H4 (cell line): ENCODE measurements at regions not wholly inside any gene's neighbourhood (a gene's known extent, or its start where the extent isn't known, plus 50 kb on each side); places are given as distances from the start of the nearest gene placed in this dataset.
"Not testable (repeated sequence)": the region's sequence is repeated elsewhere in the genome, so short reads cannot be mapped to it uniquely, and the experiment has no call there.

Experiments
- DNase-seq: peaks from one replicate; pipeline ENCODE4 v3.0.0-alpha.2; 2015; ENCODE audit warnings: low spot score

DNA sequence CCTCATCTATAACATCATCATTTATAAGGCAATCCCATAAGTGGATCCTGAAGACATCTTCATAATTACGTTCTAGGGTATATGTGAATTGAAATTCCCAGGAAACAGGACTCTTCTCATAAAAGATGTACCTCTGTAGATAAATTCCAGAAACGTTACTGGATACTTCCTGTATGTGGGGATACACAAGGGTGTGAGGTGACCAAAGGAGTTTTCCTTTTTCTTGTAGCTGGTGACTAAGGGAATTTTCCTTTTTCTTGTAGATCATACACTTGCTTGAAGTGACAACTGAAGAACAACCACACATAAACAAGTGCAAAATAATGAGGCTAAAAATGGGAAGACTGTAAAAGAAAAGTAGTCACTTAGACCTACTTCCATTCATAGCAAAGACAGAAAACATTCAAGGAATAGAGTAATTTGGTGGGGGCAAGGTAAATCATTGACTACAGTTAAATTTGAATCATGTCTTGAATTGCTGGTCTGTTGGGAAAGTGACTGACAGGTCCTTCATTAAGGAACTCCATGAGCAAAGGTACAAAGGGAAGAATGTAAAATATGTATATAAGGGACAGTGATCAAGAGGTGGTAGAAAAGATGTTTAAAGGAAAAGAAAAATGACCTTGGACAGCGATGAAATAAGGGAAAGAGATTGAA is 53.2 kb upstream of the UBE2E3 start:
- no peak for DNase-seq

DNA sequence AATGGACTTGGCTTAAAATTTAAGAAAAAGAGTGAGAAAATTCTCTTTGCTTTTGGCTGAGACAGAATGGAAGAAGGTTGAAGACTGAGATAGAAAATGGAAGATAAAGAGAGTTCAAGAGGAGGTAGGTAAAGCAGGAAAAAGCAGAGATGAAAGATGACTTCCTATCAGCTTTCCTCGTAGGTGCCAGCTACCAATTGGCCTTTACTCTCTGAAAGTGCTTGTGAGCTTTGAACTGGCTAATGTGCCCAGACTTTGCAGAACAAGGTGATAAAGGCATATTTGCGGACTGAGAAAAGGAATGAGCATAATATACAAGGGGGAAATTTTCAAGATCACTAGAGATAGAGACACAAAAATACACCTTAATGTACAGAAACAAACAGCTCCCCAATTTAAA is 54.7 kb upstream of the UBE2E3 start:
- DNase-seq = no peak

DNA sequence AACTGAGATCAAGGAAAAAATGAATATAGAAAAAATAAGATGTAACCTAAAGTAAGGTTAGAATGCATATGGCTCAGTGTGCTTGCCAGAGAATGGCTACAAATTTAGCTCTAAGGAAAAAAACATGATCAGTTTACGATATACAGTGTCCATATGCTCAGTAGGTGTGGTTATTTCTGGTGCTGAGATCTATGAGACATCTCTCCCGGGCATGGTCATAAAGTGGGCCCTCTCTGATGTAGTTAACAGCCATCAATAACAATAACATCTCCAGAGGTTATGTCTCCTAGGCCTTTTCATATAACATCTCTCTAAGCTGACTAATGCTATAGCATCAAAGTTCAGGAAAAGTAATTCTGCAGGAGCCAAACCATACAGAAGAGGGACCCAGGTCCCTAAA is 56.3 kb upstream of the UBE2E3 start:
- no peak for DNase-seq

DNA sequence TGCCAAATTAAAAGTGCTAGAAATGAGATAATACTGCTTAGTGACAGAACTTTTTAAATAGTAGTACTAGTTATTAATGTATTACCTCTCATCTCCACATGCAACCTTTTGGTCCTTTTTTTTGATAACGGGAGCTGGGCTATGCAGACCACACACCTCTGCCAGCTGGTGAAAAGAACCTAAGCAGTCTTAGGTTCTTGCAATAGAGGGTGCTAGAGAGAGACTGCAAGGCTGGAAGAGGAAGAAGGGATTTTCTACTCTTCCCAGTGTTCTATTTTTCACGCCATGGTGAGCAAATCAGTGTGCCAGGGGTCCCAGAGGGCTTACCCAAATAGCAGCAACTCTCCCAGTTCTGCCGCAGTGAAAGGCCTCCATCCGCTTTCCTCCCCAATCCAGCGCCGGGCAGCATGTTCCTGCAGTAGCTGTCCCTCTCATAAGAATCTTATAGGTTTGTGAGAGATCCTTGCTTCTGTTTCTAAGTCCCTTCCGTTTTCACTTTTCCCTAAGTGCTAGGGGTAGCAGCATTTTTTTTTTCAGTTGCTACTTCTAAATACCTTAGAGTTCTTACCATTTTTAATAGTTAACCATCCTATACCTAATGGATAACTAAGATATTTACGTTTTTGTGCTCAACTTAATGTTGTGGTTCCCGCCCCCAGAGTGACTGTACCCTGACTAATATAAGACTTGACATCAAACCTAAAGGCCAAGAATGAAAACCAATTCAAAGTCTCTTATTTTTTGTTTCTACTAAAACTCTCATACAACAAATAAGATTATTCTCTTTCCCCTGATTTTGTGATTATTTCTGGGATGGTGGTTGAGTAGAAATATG is 69.4 kb upstream of the UBE2E3 start:
- no peak for DNase-seq

DNA sequence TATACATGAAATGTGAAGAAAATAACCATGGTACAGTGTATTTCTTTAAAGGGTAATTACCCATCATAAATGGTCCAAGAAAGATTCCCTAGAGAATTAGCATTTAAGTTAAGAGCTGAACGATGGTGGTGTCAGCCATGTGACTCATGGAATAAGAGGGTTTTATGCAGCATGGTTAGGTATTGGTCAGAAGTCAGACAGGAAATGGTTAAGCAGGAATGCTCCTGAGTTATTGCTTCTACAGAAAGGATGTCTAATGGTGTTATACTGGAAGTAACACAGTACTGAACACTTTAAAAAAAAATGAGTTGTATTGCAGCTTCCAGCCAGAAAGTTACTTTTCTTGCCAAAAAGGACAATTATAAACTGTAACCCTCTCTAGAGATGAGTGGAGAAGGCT is 72.7 kb upstream of the UBE2E3 start:
- DNase-seq = peak; percentile 47

DNA sequence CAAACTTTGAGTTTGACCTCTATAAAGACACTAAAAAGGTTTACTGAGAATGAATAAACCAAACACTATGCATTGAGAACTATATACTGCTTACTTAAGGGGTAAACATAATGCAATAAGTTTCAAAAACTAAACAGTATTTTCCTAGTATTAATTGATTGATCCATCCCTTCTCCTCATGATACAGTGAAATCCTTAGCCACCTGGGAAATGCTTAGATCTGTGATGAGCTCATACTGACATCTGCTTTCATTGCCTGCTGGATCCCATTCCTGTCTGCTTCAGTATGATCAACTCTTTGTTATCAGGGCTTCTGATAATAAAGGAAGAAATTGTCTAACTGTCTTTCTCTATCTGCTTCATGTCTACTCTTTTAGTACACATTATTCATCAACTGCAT is 74.9 kb upstream of the UBE2E3 start:
- DNase-seq = no peak

DNA sequence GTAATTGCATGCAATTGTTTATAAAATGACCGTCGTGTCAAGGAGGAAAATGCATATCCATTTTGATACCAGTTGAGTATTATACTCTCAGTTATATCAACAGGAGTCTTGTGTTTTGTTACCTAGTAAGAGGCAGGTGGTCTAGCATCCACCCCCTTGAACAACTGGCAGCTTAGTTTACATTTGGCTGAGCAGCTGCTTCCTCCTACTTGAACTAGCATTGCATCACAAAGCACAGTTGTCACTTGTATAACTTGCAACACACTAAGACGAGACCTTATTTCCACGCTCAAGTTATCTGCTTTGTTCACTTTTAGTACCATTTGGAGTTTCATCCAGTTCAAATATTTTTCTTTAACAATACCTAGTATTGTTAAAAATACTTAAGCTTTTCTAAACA is 75.4 kb upstream of the UBE2E3 start:
- DNase-seq = no peak

DNA sequence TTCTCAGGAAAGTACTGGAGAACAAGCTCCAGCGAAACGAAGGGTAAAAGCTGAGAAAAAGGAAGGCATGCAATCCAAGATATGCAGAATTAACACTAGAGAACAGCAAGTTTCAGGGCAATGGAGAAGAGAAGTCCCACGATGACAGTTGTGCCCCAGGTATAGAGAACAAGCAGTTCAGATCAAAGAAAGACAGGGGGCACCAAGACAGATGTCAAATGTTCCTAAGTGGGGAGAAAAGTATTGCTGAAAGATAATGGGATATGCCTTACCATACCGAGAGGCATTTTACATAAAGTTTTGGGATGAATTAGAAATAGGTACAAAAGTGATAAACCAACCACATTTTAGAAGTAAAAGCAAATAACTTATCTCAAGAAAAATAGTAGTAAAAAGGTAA is 79.1 kb upstream of the UBE2E3 start:
- no peak for DNase-seq

DNA sequence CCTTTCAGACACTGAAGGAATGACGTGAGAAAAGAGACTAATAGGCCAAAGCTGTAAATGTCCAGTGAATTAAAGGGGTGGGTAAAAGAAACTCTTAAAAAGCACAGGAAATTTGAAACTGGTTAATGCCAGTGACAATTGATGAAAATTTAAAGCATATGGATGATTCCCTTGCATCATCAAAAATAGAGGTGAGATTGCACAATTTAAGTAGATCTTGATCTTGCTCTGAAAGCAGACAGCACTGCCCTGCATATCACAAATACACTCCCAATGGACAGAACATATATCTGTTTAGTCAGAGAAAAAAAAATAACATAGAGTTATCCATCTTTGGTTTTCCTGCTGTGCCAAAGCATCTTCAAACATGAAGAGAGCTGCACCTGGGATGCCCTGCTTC is 86.7 kb upstream of the UBE2E3 start:
- no peak for DNase-seq

DNA sequence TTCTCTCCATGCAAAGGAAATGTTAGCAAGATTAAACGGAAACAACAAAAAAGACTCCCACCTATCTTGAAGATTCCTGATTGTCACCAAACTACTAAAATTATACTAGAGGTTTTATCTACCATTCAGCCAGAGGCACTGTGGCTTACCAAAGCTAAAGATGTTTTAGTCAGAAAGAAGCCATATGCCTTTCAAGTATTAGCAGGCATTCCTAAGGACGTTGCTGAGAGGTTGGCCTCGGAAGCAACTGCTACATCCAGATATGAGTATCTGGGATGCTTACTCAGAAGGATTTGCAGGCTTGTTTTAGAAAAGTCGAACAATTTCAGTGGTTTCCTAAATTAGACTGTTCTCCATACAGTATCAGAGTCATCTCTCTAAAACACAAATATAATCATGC is 88.3 kb upstream of the UBE2E3 start:
- DNase-seq = no peak

DNA sequence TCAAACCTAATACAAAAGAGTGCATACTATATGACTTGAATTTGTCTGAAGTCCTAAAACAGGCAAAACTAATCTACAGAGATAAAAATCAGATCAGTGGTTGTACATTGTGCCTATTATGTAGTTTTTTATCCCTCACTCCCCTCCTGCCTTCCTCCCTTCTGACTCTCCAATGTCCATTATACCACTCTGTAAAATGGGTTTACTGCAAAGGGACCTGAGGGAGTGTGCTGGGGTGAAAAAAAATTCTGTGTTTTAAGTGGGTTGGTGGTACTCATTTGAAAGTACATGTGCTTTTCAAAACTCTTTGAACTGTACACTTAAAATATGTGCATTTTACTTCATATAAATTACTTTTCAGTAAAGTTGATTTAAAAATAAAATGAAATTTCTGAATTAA is 89.0 kb upstream of the UBE2E3 start:
- no peak for DNase-seq

DNA sequence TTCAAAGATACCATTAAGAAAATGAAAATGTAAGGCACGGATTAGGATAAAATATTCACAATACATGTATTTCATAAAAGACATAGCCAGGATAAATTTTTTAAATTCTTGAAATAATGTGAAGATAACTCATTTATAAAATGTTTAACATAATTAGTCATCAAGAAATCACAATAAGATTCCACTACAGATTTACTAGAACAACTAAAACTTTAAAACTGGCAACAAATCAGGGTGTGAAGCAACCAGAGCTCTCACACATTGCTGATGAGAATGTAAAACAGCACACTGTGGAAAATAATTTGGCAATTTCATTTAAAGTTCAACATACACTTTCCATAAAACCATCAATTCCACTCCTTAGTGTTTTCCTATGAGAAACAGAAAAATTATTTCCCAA is 89.6 kb upstream of the UBE2E3 start:
- no peak for DNase-seq

DNA sequence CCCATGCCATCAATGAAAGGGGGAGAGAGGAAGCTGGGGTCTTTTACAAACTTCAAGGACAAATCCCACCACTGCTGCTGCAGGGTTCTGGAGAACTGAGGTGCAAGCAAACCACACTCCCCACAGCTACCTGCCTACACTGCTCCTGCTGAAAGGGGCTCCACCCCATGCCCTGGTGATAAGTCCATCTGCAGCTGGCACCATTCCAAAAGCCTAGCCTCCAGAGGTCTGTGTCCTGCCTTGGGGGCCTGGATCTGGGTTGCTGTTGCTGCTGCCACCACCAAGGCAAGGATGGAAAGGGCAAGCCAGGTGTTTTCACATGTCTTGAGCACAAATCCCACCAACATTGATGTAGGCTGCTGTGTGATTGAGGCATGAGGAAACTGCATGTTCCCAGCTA is 97.4 kb upstream of the UBE2E3 start:
- no peak for DNase-seq

DNA sequence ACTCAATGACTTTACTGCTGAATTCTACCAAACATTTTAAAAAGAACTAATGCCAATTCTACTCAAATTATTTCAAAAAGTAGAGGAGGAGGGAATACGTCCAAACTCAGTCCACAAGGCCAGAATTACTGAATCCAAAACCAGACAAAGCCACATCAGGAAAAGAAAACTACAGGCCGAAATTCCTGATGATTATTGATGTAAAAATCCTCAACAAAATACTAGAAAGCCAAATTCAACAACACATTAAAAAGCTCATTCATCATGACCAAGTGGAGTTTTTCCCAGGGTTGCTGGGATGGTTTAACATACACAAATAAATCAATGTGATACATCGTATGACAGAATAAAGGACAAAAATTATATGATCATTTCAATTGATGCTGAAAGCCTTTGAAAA is 103.9 kb upstream of the UBE2E3 start:
- no peak for DNase-seq

DNA sequence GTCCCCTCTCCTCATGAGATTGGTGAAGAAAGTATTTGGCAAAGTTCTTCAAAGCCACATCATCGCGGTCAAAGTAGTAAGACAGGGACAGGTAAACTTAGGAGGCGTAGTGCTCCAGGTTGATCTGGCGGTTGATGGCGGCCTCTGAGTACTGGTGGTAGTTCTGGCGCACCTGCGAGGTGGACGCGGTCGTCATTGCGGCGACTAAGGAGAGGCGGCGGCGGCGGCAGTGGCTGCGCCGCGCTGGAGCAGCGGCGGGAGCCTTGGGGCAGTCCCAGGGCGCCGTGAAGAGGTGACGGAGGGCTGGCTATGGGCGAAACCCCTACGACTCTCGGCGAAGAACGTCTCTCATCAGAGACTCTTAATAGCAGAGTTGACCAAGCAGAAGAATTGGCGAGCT is 107.2 kb upstream of the UBE2E3 start:
- no peak for DNase-seq

DNA sequence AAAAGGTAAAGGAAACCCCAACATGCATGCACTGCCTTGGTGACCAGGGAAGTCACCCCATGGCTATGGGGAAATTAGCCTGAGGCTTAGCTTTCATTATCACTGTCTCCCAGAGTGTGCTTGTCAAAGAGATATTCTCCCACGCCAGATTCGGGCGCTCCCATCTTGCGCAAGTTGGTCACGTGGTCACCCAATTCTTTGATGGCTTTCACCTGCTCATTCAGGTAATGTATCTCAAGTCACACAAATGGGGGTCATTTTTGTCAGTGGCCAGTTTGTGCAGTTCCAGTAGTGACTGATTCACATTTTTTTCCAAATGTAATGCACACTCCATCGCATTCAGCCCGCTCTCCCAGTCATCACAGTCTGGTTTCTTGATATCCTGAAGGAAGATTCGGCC is 107.6 kb upstream of the UBE2E3 start:
- not testable (repeated sequence) for DNase-seq

DNA sequence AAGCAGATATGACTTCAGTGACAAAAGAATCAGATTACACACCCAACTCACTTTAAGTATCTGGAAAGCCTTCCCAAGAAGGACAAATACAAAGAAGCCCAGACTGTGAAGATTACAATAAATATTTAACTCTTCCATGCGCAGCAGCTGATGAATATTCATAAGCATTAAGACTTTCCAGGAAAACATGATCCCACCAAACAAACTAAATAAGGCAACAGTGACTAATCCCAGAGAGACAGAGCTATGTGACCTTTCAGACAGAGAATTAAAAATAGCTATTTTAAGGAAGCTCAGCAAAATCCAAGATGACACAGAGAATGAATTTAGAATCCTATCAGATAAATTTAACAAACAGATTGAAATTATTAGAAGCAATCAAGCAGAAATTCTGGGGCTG is 108.2 kb upstream of the UBE2E3 start:
- DNase-seq = no peak

DNA sequence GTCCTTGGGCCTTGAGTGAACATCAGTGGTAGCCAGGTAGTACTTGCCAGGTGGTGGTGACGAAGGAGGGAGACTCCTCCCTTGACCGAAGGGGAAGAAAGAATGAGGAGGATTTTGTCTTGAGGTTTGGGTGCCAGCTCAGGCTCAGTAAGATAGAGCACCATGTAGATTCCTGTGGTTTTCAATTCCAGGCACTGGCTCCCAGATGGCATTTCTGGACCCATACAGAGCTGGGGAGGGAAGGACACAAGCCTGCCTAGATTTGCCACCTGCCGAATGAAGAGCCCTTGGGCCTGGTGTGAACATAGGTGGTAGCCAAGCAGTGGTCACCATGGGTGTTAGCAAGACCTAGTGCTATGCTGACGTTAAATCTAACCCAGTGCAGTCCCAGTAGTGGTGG is 108.8 kb upstream of the UBE2E3 start:
- no peak for DNase-seq

DNA sequence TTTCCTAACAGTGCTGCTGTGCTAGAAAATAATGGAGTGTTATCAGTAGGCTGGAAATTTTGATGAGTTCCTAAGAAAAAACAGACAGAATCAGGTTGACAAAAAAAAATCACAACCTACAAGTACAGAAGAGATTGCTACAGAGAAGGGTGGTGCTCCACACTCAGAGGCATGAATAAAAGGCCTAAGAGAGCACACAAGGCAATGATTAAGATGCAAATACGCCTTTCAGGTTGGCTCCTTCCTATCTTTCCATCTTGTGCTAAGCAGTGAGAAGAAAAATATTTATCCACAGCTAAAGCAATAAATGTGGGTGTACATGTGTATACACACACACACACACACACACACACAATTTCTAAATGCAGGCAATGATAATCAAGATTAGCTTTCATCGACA is 130.6 kb upstream of the UBE2E3 start:
- DNase-seq = no peak

DNA sequence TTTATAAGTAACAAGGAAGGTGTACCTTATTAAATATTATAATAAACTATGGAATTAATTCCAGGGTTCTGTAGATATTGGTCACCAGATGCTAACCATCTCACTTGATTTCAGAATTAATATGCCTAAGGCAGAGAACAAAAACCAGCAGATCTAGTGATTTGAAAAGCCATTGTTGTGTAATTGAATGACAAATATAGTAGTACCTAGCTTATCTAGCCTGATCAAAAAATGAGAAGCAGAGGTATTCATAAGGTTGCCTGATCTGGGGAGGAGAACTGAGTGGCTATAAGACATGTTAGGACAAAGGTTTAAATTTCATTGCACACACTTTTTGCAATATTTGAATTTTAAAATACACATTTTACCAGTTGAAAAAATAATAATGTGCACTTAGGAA is 132.0 kb upstream of the UBE2E3 start:
- no peak for DNase-seq

DNA sequence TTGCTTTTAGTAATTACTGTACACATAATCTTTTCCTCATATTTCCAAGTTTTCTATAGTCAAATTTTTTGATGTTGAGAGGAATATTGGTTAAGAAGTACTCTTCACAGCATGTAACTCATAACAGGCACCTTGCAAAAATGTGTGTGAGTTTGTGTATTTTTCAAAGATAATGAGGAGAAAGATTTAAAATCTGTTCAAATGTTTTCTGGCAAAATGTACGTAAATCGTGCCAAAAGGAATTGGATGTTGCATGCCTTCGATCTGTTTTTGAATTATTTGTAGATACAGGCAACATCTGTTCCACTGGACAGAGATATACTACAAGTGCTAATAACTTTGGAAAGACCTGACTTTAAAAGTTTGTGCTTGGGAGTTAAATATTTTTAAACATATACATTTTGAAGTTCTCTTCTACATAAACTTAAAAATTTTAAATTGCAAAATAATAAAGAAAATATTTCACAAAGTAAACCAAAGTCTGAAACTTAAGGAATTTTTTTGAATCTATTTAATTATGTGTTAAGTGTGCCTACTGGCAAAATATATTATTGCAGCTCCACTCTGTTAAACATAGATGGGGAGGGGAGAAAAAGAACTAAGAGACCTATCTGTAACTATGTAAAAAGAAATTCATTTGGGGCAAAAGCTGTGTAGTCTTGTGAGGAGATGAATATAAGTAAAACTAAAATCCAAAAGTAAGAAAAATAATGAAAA is 133.5 kb upstream of the UBE2E3 start:
- DNase-seq = no peak

DNA sequence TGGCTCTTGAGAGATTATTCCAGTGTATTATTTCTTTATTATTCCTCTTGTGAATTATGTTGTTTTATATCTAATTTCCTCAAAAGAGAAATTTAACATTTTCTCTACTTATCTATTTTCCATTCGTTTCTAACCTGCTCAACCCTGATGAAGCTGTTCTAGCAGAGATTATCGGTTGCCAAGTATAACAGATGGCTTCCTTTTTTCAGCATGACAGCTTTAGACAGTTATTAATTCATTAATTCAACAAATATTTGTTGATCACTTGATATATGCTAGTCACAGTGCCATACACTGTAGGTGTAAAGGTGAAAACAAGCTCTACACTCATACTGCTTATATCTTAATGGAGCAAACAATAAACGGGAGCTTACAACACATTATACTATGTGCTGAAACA is 137.9 kb upstream of the UBE2E3 start:
- DNase-seq = no peak

DNA sequence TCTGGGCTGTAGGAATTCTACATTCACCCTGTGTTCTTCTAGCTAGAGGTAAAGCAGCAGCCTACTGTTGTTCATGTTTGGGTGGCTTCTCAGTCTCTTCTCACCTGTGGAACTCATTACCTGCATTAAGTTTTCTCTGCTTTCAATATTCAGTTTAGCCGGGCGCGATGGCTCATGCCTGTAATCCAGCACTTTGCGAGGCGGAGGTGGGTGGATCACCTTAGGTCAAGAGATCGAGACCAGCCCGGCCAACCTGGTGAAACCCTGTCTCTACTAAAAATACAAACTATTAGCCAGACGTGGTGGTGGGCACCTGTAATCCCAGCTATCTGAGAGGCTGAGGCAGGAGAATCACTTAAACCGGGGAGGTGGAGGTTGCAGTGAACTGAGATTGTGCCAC is 139.8 kb upstream of the UBE2E3 start:
- DNase-seq = no peak
